Right atrium auricular region (tissue), 2 donors: ENCODE measurements at regions not wholly inside any gene's neighbourhood (a gene's known extent, or its start where the extent isn't known, plus 50 kb on each side); places are given as distances from the start of the nearest gene placed in this dataset.

Experiments
- DNase-seq: peaks from one replicate; pipeline ENCODE4 v3.0.0-alpha.2; 2019; ENCODE audit warnings: low spot score
- H3K27ac ChIP-seq, 2 donors: fragments of 200-600 bp; sonication (generic); 1 replicate in 1 of 2; 2 replicates in 1 of 2; pipeline ENCODE4 v1.5.1; 2016 to 2019
- H3K27me3 ChIP-seq, 2 donors: fragments of 200-600 bp; sonication (generic); one replicate each; pipeline versions ENCODE4 v1.5.1 to v1.6.0; 2017 to 2019
- H3K36me3 ChIP-seq: fragments of 200-600 bp; sonication (generic); one replicate; pipeline ENCODE4 v1.5.1; 2016
- H3K4me1 ChIP-seq, 2 donors: fragments of 200-600 bp; sonication (generic); one replicate each; pipeline versions ENCODE4 v1.5.1 to v1.6.0; 2017 to 2019
- H3K4me3 ChIP-seq, 2 donors: fragments of 200-600 bp; sonication (generic); 1 replicate in 1 of 2; 2 replicates in 1 of 2; pipeline ENCODE4 v1.5.1; 2017 to 2019; ENCODE audit warnings: mild to moderate bottlenecking in 1 of 2, moderate library complexity in 1 of 2
- H3K9me3 ChIP-seq, 2 donors: fragments of 200-600 bp; sonication (generic); one replicate each; pipeline ENCODE4 v1.5.1; 2019
- TF ChIP-seq, protein P1 (sequence below), 2 donors: fragments of 200-600 bp; sonication (generic); IDR thresholded peaks; one replicate each; pipeline ENCODE4 v1.5.1; 2019; ENCODE audit warnings: antibody characterized with exemption in 2 of 2

DNA sequence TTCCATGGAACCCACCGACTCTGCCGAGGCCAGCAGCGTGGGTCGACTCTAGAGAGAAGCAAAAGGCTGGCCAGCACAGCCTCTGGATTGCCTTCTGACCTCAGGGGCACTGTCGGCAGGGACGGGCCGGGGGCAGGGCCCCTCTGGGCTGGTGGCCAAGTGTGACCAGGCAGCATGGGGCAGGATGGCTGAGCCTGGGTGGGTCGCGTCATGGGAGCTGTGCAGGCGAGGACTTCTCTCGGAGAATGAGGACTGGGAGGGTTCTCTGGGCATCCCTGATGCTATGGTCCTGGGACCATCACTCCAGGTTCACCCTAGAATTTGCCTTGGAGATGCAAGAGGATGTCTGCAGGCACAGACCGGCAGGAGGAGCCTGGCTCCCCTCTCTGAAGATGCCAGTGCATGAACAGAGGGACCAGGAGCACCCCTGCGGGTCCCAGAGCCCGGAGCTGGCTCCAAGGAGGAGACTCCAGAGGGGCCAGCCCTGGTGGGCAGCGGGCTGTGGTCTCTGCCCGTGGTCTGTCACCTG is 289.2 kb downstream of the NDUFA10 start:
- Histone ChIP-seq H3K36me3 (no peaks in the 10 kb centered on the region), H3K27me3 (no peaks in the 10 kb centered on the region), H3K4me3 (no peak overlapping the region), H3K9me3 (no peaks in the 10 kb centered on the region), H3K4me1 (no peaks in the 10 kb centered on the region), H3K27ac (no peak overlapping the region)
- DNase-seq = no peak
- TF ChIP-seq, protein P1, sequence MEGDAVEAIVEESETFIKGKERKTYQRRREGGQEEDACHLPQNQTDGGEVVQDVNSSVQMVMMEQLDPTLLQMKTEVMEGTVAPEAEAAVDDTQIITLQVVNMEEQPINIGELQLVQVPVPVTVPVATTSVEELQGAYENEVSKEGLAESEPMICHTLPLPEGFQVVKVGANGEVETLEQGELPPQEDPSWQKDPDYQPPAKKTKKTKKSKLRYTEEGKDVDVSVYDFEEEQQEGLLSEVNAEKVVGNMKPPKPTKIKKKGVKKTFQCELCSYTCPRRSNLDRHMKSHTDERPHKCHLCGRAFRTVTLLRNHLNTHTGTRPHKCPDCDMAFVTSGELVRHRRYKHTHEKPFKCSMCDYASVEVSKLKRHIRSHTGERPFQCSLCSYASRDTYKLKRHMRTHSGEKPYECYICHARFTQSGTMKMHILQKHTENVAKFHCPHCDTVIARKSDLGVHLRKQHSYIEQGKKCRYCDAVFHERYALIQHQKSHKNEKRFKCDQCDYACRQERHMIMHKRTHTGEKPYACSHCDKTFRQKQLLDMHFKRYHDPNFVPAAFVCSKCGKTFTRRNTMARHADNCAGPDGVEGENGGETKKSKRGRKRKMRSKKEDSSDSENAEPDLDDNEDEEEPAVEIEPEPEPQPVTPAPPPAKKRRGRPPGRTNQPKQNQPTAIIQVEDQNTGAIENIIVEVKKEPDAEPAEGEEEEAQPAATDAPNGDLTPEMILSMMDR (IDR thresholded peaks at IDR 0.05) = no peak

DNA sequence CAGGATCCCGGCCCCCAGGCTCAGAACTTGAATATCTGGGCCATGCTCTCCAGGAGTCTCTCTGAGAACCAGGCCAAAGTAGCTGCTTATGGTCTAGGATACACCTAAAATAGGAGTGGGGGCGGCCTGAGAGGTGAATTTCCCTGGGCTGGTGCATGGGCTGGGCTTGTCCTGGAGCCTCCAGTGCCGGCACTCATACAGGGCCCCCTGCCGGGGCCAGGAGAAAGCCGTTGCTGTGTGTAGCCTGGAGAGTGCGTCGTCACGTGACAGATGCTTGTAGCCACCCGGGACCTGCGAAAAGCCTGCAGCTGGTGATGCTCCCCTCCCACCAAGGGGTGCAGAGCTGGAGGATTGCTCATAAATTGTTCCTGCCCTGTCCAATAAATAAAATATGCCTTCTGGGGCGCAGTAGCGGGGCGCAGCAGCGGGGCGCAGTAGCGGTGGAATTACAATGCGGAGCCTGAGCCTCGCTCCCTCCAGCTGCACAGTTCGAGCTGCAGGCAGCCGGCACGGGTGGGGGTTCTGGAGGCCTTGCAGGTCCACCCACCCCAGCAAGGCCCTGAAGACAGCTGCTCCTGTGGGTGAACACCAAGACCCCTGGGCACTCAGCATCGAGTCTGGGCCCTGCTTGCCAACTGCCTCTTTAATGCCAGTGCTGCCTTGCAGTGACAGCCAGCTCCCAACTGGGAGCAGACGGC is 289.9 kb downstream of the NDUFA10 start:
- H3K36me3 ChIP-seq = no peaks in the 10 kb centered on the region
- no peaks in the 10 kb centered on the region for H3K27me3 ChIP-seq
- H3K4me3 ChIP-seq = no peak overlapping the region
- no peaks in the 10 kb centered on the region for H3K4me1 ChIP-seq
- no peak for DNase-seq
- H3K27ac ChIP-seq = no peak overlapping the region
- TF ChIP-seq, protein P1 (IDR thresholded peaks at IDR 0.05) = no peak
- no peaks in the 10 kb centered on the region for H3K9me3 ChIP-seq

DNA sequence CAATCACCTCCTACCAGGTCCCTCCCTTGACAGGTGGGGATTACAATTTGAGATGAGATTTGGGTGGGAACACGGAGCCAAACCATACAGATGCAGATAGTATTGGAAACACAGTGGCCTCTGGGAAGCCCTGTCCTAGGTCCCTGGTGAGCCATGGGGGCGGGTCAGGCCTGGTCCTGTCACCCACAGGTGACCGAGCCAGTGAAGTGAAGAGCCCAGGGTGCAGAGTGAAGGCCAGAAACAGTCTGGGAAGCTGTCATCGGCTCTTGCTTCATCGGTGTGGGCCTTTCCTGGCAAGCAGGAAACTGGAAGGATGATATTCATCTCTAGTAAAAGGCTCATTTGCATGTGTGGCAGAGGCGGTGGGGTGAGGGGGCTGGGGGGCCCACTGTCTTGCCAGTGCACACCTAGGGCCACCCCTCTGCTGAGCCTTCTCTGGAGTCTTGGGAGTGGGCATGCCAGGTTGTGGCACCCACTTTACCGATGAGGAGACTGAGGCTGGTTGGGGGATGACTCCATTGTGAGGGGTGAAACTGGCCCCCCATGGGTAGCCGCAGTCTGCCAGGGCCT is 290.6 kb downstream of the NDUFA10 start:
- no peak overlapping the region for H3K4me3 ChIP-seq
- no peaks in the 10 kb centered on the region for H3K4me1 ChIP-seq
- TF ChIP-seq, protein P1 (IDR thresholded peaks at IDR 0.05) = no peak
- no peak for DNase-seq
- no peaks in the 10 kb centered on the region for H3K36me3 ChIP-seq
- no peak overlapping the region for H3K27ac ChIP-seq
- no peaks in the 10 kb centered on the region for H3K27me3 ChIP-seq
- no peaks in the 10 kb centered on the region for H3K9me3 ChIP-seq

DNA sequence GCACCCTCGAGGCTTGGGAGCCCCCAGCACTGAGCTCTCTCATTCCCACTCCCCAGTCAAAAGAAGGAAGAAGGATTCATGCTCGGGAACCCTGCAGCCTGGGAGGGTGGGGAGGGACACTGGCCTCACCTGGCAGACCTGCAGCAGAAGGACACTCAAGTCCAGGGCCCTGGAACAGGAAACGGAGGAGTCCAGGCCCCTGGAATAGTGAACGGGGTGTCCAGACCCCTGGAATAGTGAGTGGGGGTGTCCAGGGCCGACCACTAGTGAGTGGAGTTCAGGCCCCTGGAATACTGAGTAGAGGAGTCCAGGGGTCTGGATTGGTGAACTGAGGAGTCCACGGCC is 292.5 kb downstream of the NDUFA10 start:
- H3K9me3 ChIP-seq = no peaks in the 10 kb centered on the region
- DNase-seq = no peak
- TF ChIP-seq, protein P1 (IDR thresholded peaks at IDR 0.05) = no peak
- H3K36me3 ChIP-seq = no peaks in the 10 kb centered on the region
- no peaks in the 10 kb centered on the region for H3K4me1 ChIP-seq
- H3K4me3 ChIP-seq = no peak overlapping the region
- no peaks in the 10 kb centered on the region for H3K27me3 ChIP-seq
- no peak overlapping the region for H3K27ac ChIP-seq

DNA sequence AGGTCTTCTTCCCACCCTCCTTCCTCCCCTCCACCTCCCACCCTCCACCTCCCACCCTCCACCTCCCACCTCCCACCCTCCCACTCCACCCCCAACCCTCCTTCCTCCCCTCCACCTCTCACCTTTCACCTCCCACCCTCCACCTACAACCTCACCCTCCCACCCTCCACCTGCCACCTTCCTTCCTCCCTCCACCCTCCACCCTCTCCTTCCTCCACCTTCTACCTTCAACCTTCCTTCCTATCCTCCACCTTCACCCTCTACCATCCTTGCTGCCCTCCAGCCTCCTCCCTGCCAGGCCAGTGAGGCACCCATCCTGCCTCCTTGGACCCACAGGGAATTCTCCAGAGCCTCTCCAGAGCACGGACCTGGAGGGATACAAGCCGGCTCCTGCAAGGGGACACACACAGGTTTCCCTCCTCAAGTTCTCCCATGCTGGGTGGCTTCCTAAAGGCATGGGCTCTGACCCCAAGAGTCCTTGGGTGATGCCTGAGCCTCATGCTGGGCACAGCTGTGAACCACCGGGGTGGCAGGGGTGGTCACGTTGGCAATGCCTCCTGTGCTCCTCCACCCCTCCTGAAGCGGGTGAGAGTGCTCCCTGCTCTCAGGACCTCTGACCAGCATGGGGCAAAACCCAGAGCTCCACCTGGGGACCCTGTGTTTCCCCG is 293.0 kb downstream of the NDUFA10 start:
- Histone ChIP-seq H3K9me3 (no peaks in the 10 kb centered on the region), H3K4me3 (no peak overlapping the region), H3K36me3 (no peaks in the 10 kb centered on the region), H3K27me3 (no peaks in the 10 kb centered on the region), H3K27ac (no peak overlapping the region), H3K4me1 (no peaks in the 10 kb centered on the region)
- DNase-seq = no peak
- TF ChIP-seq, protein P1 (IDR thresholded peaks at IDR 0.05) = no peak
